T-helper 17 cell (primary cell): ENCODE measurements at regions not wholly inside any gene's neighbourhood (a gene's known extent, or its start where the extent isn't known, plus 50 kb on each side); places are given as distances from the start of the nearest gene placed in this dataset.
"Not testable (repeated sequence)": the region's sequence is repeated elsewhere in the genome, so short reads cannot be mapped to it uniquely, and the experiment has no call there.

Experiments
- ATAC-seq: fragments of 150-1000 bp; cut with Tn5 transposase; 2 replicates; pipeline ENCODE4 v1.10.0; 2021; ENCODE audit warnings: mild to moderate bottlenecking, moderate library complexity
- DNase-seq, 3 donors: peaks; one replicate each; pipeline versions ENCODE4 v3.0.0 to v3.0.0-alpha.2; 2020 to 2021
- H3K9me3 ChIP-seq: one replicate; pipeline ENCODE4 v1.7.0; 2013; ENCODE audit warnings: low read length, mild to moderate bottlenecking; ENCODE audit not compliant: control insufficient read depth, poor library complexity, severe bottlenecking
- H3K27ac Mint-ChIP-seq: one replicate; pipeline ENCODE4 v1.8.0; 2022; ENCODE audit warnings: mild to moderate bottlenecking, moderate library complexity, mixed read lengths
- H3K27me3 Mint-ChIP-seq: one replicate; pipeline ENCODE4 v1.8.0; 2022; ENCODE audit warnings: mixed read lengths
- H3K36me3 Mint-ChIP-seq: one replicate; pipeline ENCODE4 v1.8.0; 2022; ENCODE audit warnings: low read depth, mixed read lengths
- H3K4me1 Mint-ChIP-seq: one replicate; pipeline ENCODE4 v1.8.0; 2022; ENCODE audit warnings: mild to moderate bottlenecking, mixed read lengths
- H3K4me3 Mint-ChIP-seq: one replicate; pipeline ENCODE4 v1.8.0; 2022; ENCODE audit warnings: mild to moderate bottlenecking, moderate library complexity, mixed read lengths

GRCh38 chr5:82544004-82544403, 265.9 kb upstream of the RPS23 start:
- no peaks in the 10 kb centered on the region for H3K36me3 Mint-ChIP-seq
- no peak overlapping the region for H3K4me3 Mint-ChIP-seq
- no peaks in the 10 kb centered on the region for H3K27me3 Mint-ChIP-seq
- H3K9me3 ChIP-seq: no peaks in the 10 kb centered on the region
- H3K27ac Mint-ChIP-seq: no peak overlapping the region
- DNase-seq (no peak), ATAC-seq (no peak)
- H3K4me1 Mint-ChIP-seq: no peaks in the 10 kb centered on the region

- ATAC-seq (no peak), DNase-seq (no peak)
- Mint-ChIP-seq H3K36me3 (no peaks in the 10 kb centered on the region), H3K4me3 (no peak overlapping the region), H3K27me3 (no peaks in the 10 kb centered on the region), H3K27ac (no peak overlapping the region), H3K4me1 (no peaks in the 10 kb centered on the region)
- H3K9me3 ChIP-seq: no peaks in the 10 kb centered on the region
Observed at GRCh38 chr5:82540301-82540700, 262.1 kb upstream of the RPS23 start.

- H3K27ac Mint-ChIP-seq: no peak overlapping the region
- ATAC-seq (no peak), DNase-seq (no peak)
- H3K27me3 Mint-ChIP-seq: no peaks in the 10 kb centered on the region
- no peak overlapping the region for H3K4me3 Mint-ChIP-seq
- no peaks in the 10 kb centered on the region for H3K36me3 Mint-ChIP-seq
- no peaks in the 10 kb centered on the region for H3K4me1 Mint-ChIP-seq
- H3K9me3 ChIP-seq: no peaks in the 10 kb centered on the region
Observed at GRCh38 chr5:82538339-82539034, 260.3 kb upstream of the RPS23 start.

GRCh38 chr5:82537687-82538306, 259.6 kb upstream of the RPS23 start:
- H3K27ac Mint-ChIP-seq: no peak overlapping the region

GRCh38 chr5:82534986-82535385, 256.8 kb upstream of the RPS23 start:
- no peaks in the 10 kb centered on the region for H3K9me3 ChIP-seq
- Mint-ChIP-seq H3K4me1 (no peaks in the 10 kb centered on the region), H3K36me3 (no peaks in the 10 kb centered on the region), H3K4me3 (no peak overlapping the region), H3K27ac (no peak overlapping the region), H3K27me3 (no peaks in the 10 kb centered on the region)
- ATAC-seq: no peak
- no peak for DNase-seq

More at GRCh38 chr5:82537687-82538306, 259.6 kb upstream of the RPS23 start:
- H3K4me3 Mint-ChIP-seq: no peak overlapping the region
- ATAC-seq (no peak), DNase-seq (no peak)
- H3K4me1 Mint-ChIP-seq: no peaks in the 10 kb centered on the region
- H3K36me3 Mint-ChIP-seq: no peaks in the 10 kb centered on the region
- H3K27me3 Mint-ChIP-seq: no peaks in the 10 kb centered on the region
- no peaks in the 10 kb centered on the region for H3K9me3 ChIP-seq

- not testable (repeated sequence) for H3K4me1 Mint-ChIP-seq, H3K27ac Mint-ChIP-seq, ATAC-seq, DNase-seq, H3K4me3 Mint-ChIP-seq, H3K27me3 Mint-ChIP-seq, H3K9me3 ChIP-seq, H3K36me3 Mint-ChIP-seq
Observed at GRCh38 chr5:82532075-82532474, 253.9 kb upstream of the RPS23 start.

GRCh38 chr5:82526540-82526939, 248.4 kb upstream of the RPS23 start:
- H3K9me3 ChIP-seq: no peaks in the 10 kb centered on the region
- ATAC-seq: no peak
- H3K4me1 Mint-ChIP-seq: no peaks in the 10 kb centered on the region
- H3K27ac Mint-ChIP-seq: no peak overlapping the region
- H3K4me3 Mint-ChIP-seq: no peak overlapping the region
- no peaks in the 10 kb centered on the region for H3K27me3 Mint-ChIP-seq
- H3K36me3 Mint-ChIP-seq: peaks cover 2% of the 10 kb centered on the region
- no peak for DNase-seq

GRCh38 chr5:82525626-82526025, 247.5 kb upstream of the RPS23 start:
- H3K27ac Mint-ChIP-seq: no peak overlapping the region
- no peaks in the 10 kb centered on the region for H3K9me3 ChIP-seq
- DNase-seq (no peak), ATAC-seq (no peak)
- peaks cover 2% of the 10 kb centered on the region for H3K36me3 Mint-ChIP-seq
- H3K27me3 Mint-ChIP-seq: no peaks in the 10 kb centered on the region
- H3K4me3 Mint-ChIP-seq: no peak overlapping the region
- no peaks in the 10 kb centered on the region for H3K4me1 Mint-ChIP-seq

GRCh38 chr5:82523633-82524032, 245.5 kb upstream of the RPS23 start:
- H3K27me3 Mint-ChIP-seq: peaks cover 8% of the 10 kb centered on the region
- H3K27ac Mint-ChIP-seq: no peak overlapping the region
- H3K4me3 Mint-ChIP-seq: no peak overlapping the region

GRCh38 chr5:82522897-82523296, 244.7 kb upstream of the RPS23 start:
- H3K4me1 Mint-ChIP-seq: no peaks in the 10 kb centered on the region
- H3K9me3 ChIP-seq: no peaks in the 10 kb centered on the region
- H3K27me3 Mint-ChIP-seq: peaks cover 10% of the 10 kb centered on the region
- DNase-seq (no peak), ATAC-seq (no peak)
- H3K36me3 Mint-ChIP-seq: no peaks in the 10 kb centered on the region
- no peak overlapping the region for H3K27ac Mint-ChIP-seq
- no peak overlapping the region for H3K4me3 Mint-ChIP-seq

More at GRCh38 chr5:82523633-82524032, 245.5 kb upstream of the RPS23 start:
- no peaks in the 10 kb centered on the region for H3K9me3 ChIP-seq
- no peak for DNase-seq
- ATAC-seq: no peak
- Mint-ChIP-seq H3K4me1 (no peaks in the 10 kb centered on the region), H3K36me3 (peaks cover 2% of the 10 kb centered on the region)

- Mint-ChIP-seq H3K36me3 (no peaks in the 10 kb centered on the region), H3K4me1 (no peaks in the 10 kb centered on the region), H3K27ac (no peak overlapping the region)
Observed at GRCh38 chr5:82521431-82522051, 243.4 kb upstream of the RPS23 start.

GRCh38 chr5:82519558-82519957, 241.4 kb upstream of the RPS23 start:
- DNase-seq (no peak), ATAC-seq (no peak)
- Mint-ChIP-seq H3K27ac (no peak overlapping the region), H3K4me1 (no peaks in the 10 kb centered on the region), H3K27me3 (peaks cover 10% of the 10 kb centered on the region), H3K4me3 (no peak overlapping the region), H3K36me3 (no peaks in the 10 kb centered on the region)
- H3K9me3 ChIP-seq: no peaks in the 10 kb centered on the region

More at GRCh38 chr5:82521431-82522051, 243.4 kb upstream of the RPS23 start:
- no peaks in the 10 kb centered on the region for H3K9me3 ChIP-seq
- H3K4me3 Mint-ChIP-seq: no peak overlapping the region
- no peak for DNase-seq
- no peak for ATAC-seq
- peaks cover 10% of the 10 kb centered on the region for H3K27me3 Mint-ChIP-seq

GRCh38 chr5:82517544-82518075, 239.5 kb upstream of the RPS23 start:
- DNase-seq (no peak), ATAC-seq (no peak)
- no peaks in the 10 kb centered on the region for H3K36me3 Mint-ChIP-seq
- H3K27ac Mint-ChIP-seq: no peak overlapping the region
- H3K4me1 Mint-ChIP-seq: no peaks in the 10 kb centered on the region
- peaks cover 10% of the 10 kb centered on the region for H3K27me3 Mint-ChIP-seq
- no peaks in the 10 kb centered on the region for H3K9me3 ChIP-seq
- no peak overlapping the region for H3K4me3 Mint-ChIP-seq
